MM.1S (cell line): ENCODE measurements at regions not wholly inside any gene's neighbourhood (a gene's known extent, or its start where the extent isn't known, plus 50 kb on each side); places are given as distances from the start of the nearest gene placed in this dataset.

Source experiments
- DNase-seq: peaks from one replicate; pipeline ENCODE4 v3.0.0-alpha.2; 2015
- H2AFZ ChIP-seq: fragments of 300-600 bp; sonication (generic); 2 replicates; pipeline ENCODE4 v1.6.0; 2016; ENCODE audit warnings: antibody characterized with exemption, low read length
- H3F3A ChIP-seq: fragments of 300-600 bp; sonication (generic); 2 replicates; pipeline ENCODE4 v1.6.1; 2016; ENCODE audit warnings: mild to moderate bottlenecking, antibody characterized with exemption, low read length, moderate library complexity, mixed read lengths; ENCODE audit not compliant: insufficient read depth
- H3K27ac ChIP-seq: fragments of 300-600 bp; sonication (generic); 2 replicates; pipeline ENCODE4 v1.5.1; 2016; ENCODE audit warnings: mild to moderate bottlenecking, low read length
- H3K27me3 ChIP-seq: fragments of 300-600 bp; sonication (generic); replicated peaks from 2 replicates; pipeline ENCODE4 v1.6.0; 2016; ENCODE audit warnings: low read length; ENCODE audit not compliant: insufficient read depth
- H3K36me3 ChIP-seq: fragments of 300-600 bp; sonication (generic); replicated peaks from 2 replicates; pipeline ENCODE4 v1.6.1; 2016; ENCODE audit warnings: mild to moderate bottlenecking, low read length, mixed read lengths; ENCODE audit not compliant: insufficient read depth
- H3K4me1 ChIP-seq: fragments of 300-600 bp; sonication (generic); 2 replicates; pipeline ENCODE4 v1.6.1; 2016; ENCODE audit warnings: low read length, mixed read lengths
- H3K4me2 ChIP-seq: fragments of 300-600 bp; sonication (generic); 2 replicates; pipeline ENCODE4 v1.6.0; 2016; ENCODE audit warnings: low read depth, low read length
- H3K4me3 ChIP-seq: fragments of 300-600 bp; sonication (generic); 2 replicates; pipeline ENCODE4 v1.5.1; 2016; ENCODE audit warnings: low read length, mixed read lengths
- H3K79me2 ChIP-seq: fragments of 300-600 bp; sonication (generic); 2 replicates; pipeline ENCODE4 v1.6.1; 2016; ENCODE audit warnings: mixed run types, low read length, mixed read lengths
- H3K9ac ChIP-seq: fragments of 300-600 bp; sonication (generic); 2 replicates; pipeline ENCODE4 v1.6.1; 2016; ENCODE audit warnings: low read length, mixed read lengths
- H3K9me2 ChIP-seq: fragments of 300-600 bp; sonication (generic); replicated peaks from 2 replicates; pipeline ENCODE4 v1.6.1; 2016; ENCODE audit warnings: mild to moderate bottlenecking, low read length, mixed read lengths; ENCODE audit not compliant: insufficient read depth
- H3K9me3 ChIP-seq: fragments of 300-600 bp; sonication (generic); replicated peaks from 2 replicates; pipeline ENCODE4 v1.6.1; 2016; ENCODE audit warnings: mild to moderate bottlenecking, low read length, mixed read lengths; ENCODE audit not compliant: insufficient read depth
- H4K20me1 ChIP-seq: fragments of 300-600 bp; sonication (generic); 2 replicates; pipeline ENCODE4 v1.6.1; 2016; ENCODE audit warnings: mild to moderate bottlenecking, low read length, moderate library complexity, mixed read lengths; ENCODE audit not compliant: insufficient read depth
- EZH2 ChIP-seq: fragments of 300-600 bp; sonication (generic); optimal IDR thresholded peaks from 2 replicates; pipeline ENCODE3; 2017; ENCODE audit warnings: low read depth, mild to moderate bottlenecking, antibody characterized with exemption, low read length, mixed read lengths
- EZH2phosphoT487 ChIP-seq: fragments of 300-600 bp; sonication (generic); IDR thresholded peaks from 2 replicates; pipeline ENCODE4 v1.6.1; 2018; ENCODE audit warnings: antibody characterized with exemption, low read length
- TF ChIP-seq, protein P1 (sequence below): fragments of 300-600 bp; sonication (generic); IDR thresholded peaks from 2 replicates; pipeline ENCODE4 v1.5.1; 2016; ENCODE audit warnings: antibody characterized with exemption, low read length, mixed read lengths

DNA sequence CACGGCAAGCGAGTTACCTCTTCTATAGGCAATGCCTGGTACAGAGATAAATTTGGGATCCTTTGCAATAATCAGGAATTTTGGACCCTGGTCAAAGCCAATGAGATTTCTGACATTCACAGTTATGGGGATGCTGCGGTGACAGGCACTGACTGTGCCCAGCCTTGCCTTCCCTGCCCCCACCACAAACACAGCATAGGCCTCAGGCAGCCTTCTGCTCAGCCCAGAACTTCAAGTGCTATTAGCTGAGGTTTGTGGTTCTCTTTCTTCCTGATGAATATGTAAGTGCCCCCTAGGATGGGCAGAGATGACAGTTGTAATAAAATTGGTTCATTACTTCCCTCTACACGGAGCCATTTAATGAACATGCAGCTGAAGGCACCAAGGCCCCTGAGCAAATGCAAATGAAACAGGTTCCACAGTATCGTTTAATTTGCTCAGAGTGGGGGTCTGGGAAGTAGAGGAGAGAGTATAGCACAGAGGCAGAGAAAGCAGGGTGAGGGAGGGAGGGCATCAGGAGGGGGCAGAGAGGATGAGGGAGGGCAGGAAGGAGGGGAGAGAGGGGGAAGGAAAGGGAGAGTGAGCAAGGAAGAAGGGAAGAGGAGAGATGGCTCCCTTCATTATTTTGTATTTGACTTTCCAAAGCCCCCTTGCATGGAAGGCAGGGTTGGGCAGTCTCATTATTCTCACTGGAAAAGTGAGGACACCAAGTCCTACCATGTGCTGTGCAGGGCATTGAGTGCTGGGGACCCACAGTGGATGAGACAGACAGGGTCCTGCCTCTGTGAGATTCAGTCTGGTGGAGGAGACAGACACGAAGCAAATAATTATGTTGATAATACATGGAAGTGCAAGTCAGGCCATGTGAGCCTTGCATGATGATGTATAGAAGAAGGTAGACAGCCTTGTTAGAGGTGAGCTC, 513.0 kb downstream of the PTPRU start:
- no peaks in the 10 kb centered on the region for H3K36me3 ChIP-seq

DNA sequence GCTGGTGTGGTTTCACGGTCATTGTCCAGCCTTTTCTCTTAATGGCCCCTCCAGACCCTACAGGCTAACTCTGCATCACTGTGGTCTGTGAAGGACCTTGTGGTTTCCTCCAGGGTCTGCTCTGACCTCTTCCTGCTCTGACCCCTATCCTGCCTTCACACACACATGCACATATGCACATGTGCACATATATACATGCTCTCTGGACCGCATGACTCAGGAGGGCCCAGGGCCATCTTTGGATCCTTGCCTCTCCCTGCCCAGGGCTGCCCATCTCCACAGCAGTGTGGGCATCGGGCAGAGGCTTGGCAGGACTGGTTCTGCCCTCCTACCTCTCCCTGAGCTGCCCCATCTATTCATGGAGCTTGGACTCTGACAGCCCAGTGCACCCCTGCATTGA, 510.9 kb downstream of the PTPRU start:
- TF ChIP-seq EZH2 = no peak
- no peak for TF ChIP-seq EZH2phosphoT487
- TF ChIP-seq, protein P1, sequence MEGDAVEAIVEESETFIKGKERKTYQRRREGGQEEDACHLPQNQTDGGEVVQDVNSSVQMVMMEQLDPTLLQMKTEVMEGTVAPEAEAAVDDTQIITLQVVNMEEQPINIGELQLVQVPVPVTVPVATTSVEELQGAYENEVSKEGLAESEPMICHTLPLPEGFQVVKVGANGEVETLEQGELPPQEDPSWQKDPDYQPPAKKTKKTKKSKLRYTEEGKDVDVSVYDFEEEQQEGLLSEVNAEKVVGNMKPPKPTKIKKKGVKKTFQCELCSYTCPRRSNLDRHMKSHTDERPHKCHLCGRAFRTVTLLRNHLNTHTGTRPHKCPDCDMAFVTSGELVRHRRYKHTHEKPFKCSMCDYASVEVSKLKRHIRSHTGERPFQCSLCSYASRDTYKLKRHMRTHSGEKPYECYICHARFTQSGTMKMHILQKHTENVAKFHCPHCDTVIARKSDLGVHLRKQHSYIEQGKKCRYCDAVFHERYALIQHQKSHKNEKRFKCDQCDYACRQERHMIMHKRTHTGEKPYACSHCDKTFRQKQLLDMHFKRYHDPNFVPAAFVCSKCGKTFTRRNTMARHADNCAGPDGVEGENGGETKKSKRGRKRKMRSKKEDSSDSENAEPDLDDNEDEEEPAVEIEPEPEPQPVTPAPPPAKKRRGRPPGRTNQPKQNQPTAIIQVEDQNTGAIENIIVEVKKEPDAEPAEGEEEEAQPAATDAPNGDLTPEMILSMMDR = no peak
- no peaks in the 10 kb centered on the region for H3K36me3 ChIP-seq
- H3K4me3 ChIP-seq = no peak overlapping the region
- H3K4me1 ChIP-seq = no peaks in the 10 kb centered on the region
- H4K20me1 ChIP-seq = no peaks in the 10 kb centered on the region
- no peaks in the 10 kb centered on the region for H3K9me3 ChIP-seq
- H3K9me2 ChIP-seq = no peaks in the 10 kb centered on the region
- H3K27me3 ChIP-seq = peaks cover 40% of the 10 kb centered on the region
- no peaks in the 10 kb centered on the region for H3K79me2 ChIP-seq
- no peak overlapping the region for H2AFZ ChIP-seq
- DNase-seq = no peak
- H3F3A ChIP-seq = no peaks in the 10 kb centered on the region
- H3K9ac ChIP-seq = no peak overlapping the region
- H3K4me2 ChIP-seq = no peak overlapping the region
- no peak overlapping the region for H3K27ac ChIP-seq

More for the DNA sequence above, 513.0 kb downstream of the PTPRU start:
- Histone ChIP-seq H3K4me1 (no peaks in the 10 kb centered on the region), H2AFZ (no peak overlapping the region), H3F3A (no peaks in the 10 kb centered on the region), H3K9ac (no peak overlapping the region), H3K9me2 (no peaks in the 10 kb centered on the region), H3K79me2 (no peaks in the 10 kb centered on the region), H3K27me3 (peaks cover 36% of the 10 kb centered on the region), H3K4me2 (no peak overlapping the region), H3K27ac (no peak overlapping the region), H4K20me1 (no peaks in the 10 kb centered on the region), H3K9me3 (no peaks in the 10 kb centered on the region), H3K4me3 (no peak overlapping the region)
- TF ChIP-seq, protein P1 = no peak
- TF ChIP-seq EZH2phosphoT487 = no peak
- no peak for TF ChIP-seq EZH2
- DNase-seq = no peak

DNA sequence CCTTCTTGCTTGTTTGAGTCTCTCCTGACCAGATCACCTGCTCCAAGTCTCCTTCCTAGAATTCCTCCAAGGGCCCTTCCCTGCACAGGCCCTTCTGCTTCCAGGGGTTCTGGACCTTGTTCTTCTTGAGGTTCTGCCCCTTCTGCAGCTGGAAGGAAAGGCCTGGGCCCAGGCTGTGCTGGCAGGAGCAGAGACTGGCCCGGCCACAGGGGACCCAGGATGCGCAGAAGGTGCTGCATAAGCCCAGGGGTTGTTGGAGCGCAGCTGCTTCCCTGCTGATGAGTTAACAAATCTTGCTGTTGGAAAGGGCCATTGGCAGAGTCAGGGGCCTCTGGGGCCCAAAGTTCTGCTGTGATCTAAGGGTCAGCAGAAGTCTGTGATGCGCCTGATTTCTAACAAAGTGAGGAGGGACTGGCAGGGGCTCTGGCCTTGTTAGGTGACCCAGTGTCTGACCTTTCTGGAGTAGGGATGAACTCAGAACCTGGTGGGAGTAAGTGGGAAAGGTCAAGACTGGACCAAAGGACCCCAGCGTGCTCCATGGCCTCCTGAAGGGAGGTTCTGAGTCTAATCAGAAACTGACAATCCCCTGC, 509.8 kb downstream of the PTPRU start:
- Histone ChIP-seq H3K27ac (no peak overlapping the region), H3F3A (no peaks in the 10 kb centered on the region), H3K4me3 (no peak overlapping the region), H2AFZ (no peak overlapping the region), H3K4me1 (no peaks in the 10 kb centered on the region), H3K9ac (no peak overlapping the region), H3K9me2 (no peaks in the 10 kb centered on the region), H3K36me3 (no peaks in the 10 kb centered on the region), H3K79me2 (no peaks in the 10 kb centered on the region), H3K9me3 (no peaks in the 10 kb centered on the region), H3K27me3 (peaks cover 42% of the 10 kb centered on the region), H4K20me1 (no peaks in the 10 kb centered on the region), H3K4me2 (no peak overlapping the region)
- no peak for DNase-seq
- TF ChIP-seq EZH2phosphoT487 (no peak), EZH2 (no peak)
- TF ChIP-seq, protein P1 = no peak
